OCI-LY1 (cell line): ENCODE measurements at regions not wholly inside any gene's neighbourhood (a gene's known extent, or its start where the extent isn't known, plus 50 kb on each side); places are given as distances from the start of the nearest gene placed in this dataset.

ENCODE experiments used
- H2AFZ ChIP-seq: fragments of 200-600 bp; sonication (generic), shearing (Covaris generic); 2 replicates; pipeline ENCODE4 v1.6.0; 2014; ENCODE audit warnings: antibody characterized with exemption, mild to moderate bottlenecking, low read length
- H3F3A ChIP-seq: fragments of 200-600 bp; sonication (generic), shearing (Covaris generic); 2 replicates; pipeline ENCODE4 v1.6.0; 2014; ENCODE audit warnings: mild to moderate bottlenecking, antibody characterized with exemption, low read length, moderate library complexity; ENCODE audit not compliant: insufficient read depth
- H3K27ac ChIP-seq: fragments of 200-600 bp; sonication (generic); 2 replicates; pipeline ENCODE4 v1.5.1; 2014; ENCODE audit warnings: low read length, mixed run types, mild to moderate bottlenecking, low read depth; ENCODE audit not compliant: poor library complexity, severe bottlenecking
- H3K27me3 ChIP-seq: fragments of 200-600 bp; sonication (generic); 2 replicates; pipeline ENCODE4 v1.6.0; 2014; ENCODE audit warnings: antibody characterized with exemption, mild to moderate bottlenecking, low read length, moderate library complexity; ENCODE audit not compliant: insufficient read depth
- H3K36me3 ChIP-seq: fragments of 200-600 bp; sonication (generic); 2 replicates; pipeline ENCODE4 v1.6.1; 2014; ENCODE audit warnings: mild to moderate bottlenecking, antibody characterized with exemption, low read length, moderate library complexity, mixed read lengths; ENCODE audit not compliant: insufficient read depth
- H3K4me1 ChIP-seq: fragments of 200-600 bp; sonication (generic); 2 replicates; pipeline ENCODE4 v1.5.1; 2014; ENCODE audit warnings: mild to moderate bottlenecking, low read length, moderate library complexity; ENCODE audit not compliant: insufficient read depth, severe bottlenecking
- H3K4me2 ChIP-seq: fragments of 200-600 bp; sonication (generic), shearing (Covaris generic); 2 replicates; pipeline ENCODE4 v1.6.1; 2014; ENCODE audit warnings: low read length
- H3K4me3 ChIP-seq: fragments of 200-600 bp; sonication (generic); 2 replicates; pipeline ENCODE4 v1.5.1; 2014; ENCODE audit warnings: low read length, low read depth, mild to moderate bottlenecking, mixed read lengths; ENCODE audit not compliant: poor library complexity, severe bottlenecking
- H3K79me2 ChIP-seq: fragments of 200-600 bp; shearing (Covaris generic); 2 replicates; pipeline ENCODE4 v1.6.1; 2016; ENCODE audit warnings: mixed run types, low read length, mixed read lengths; ENCODE audit not compliant: insufficient read depth
- H3K9ac ChIP-seq: fragments of 200-600 bp; sonication (generic), shearing (Covaris generic); 2 replicates; pipeline ENCODE4 v1.6.1; 2014; ENCODE audit warnings: mild to moderate bottlenecking, low read length, mixed read lengths
- H3K9me2 ChIP-seq: fragments of 200-600 bp; sonication (generic), shearing (Covaris generic); 2 replicates; pipeline ENCODE4 v1.6.1; 2014; ENCODE audit warnings: low read depth, mild to moderate bottlenecking, low read length, mixed read lengths
- H3K9me3 ChIP-seq: fragments of 200-600 bp; shearing (Covaris generic); 2 replicates; pipeline ENCODE4 v1.6.1; 2014; ENCODE audit warnings: low read length, mixed read lengths
- H4K20me1 ChIP-seq: fragments of 200-600 bp; sonication (generic), shearing (Covaris generic); 2 replicates; pipeline ENCODE4 v1.6.0; 2016; ENCODE audit warnings: mild to moderate bottlenecking, low read length; ENCODE audit not compliant: insufficient read depth
- EZH2 ChIP-seq: fragments of 200-600 bp; sonication (generic), shearing (Covaris generic); IDR thresholded peaks from 2 replicates; pipeline ENCODE4 v1.8.0; 2017; ENCODE audit warnings: borderline replicate concordance, mixed run types, mild to moderate bottlenecking, antibody characterized with exemption, low read length, moderate library complexity, mixed read lengths
- TF ChIP-seq, protein P1 (sequence below): fragments of 200-600 bp; sonication (generic), shearing (Covaris generic); IDR thresholded peaks from 2 replicates; pipeline ENCODE4 v1.5.1; 2017; ENCODE audit warnings: mild to moderate bottlenecking, antibody characterized with exemption, low read length, moderate library complexity, mixed read lengths

DNA sequence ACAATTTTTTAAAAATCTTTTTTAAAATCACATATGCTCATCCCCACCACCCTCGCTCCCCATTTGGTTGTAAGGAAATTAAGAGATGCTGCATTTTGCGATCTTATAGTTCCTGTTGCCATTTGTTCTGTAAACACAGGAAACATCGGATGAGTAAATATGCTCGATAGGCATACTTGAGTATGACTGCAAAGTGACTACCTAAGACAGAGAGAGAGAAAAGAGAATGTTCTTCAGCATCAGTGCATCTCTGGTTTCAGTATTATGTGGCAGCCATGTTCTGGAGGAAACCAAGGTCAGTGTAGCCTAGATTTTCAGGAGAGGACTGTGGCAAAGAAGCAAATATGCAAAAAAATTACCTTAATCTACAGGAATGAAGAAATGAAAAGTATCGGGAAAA is 265.5 kb upstream of the FMN2 start:
- Histone ChIP-seq H2AFZ (no peak overlapping the region), H3K4me2 (no peak overlapping the region), H3K36me3 (no peaks in the 10 kb centered on the region), H4K20me1 (no peaks in the 10 kb centered on the region), H3K9me2 (no peaks in the 10 kb centered on the region), H3K27me3 (no peaks in the 10 kb centered on the region), H3K4me1 (no peaks in the 10 kb centered on the region), H3K4me3 (no peak overlapping the region), H3F3A (no peaks in the 10 kb centered on the region), H3K9ac (no peak overlapping the region), H3K9me3 (no peaks in the 10 kb centered on the region), H3K27ac (no peak overlapping the region), H3K79me2 (no peaks in the 10 kb centered on the region)
- TF ChIP-seq, protein P1, sequence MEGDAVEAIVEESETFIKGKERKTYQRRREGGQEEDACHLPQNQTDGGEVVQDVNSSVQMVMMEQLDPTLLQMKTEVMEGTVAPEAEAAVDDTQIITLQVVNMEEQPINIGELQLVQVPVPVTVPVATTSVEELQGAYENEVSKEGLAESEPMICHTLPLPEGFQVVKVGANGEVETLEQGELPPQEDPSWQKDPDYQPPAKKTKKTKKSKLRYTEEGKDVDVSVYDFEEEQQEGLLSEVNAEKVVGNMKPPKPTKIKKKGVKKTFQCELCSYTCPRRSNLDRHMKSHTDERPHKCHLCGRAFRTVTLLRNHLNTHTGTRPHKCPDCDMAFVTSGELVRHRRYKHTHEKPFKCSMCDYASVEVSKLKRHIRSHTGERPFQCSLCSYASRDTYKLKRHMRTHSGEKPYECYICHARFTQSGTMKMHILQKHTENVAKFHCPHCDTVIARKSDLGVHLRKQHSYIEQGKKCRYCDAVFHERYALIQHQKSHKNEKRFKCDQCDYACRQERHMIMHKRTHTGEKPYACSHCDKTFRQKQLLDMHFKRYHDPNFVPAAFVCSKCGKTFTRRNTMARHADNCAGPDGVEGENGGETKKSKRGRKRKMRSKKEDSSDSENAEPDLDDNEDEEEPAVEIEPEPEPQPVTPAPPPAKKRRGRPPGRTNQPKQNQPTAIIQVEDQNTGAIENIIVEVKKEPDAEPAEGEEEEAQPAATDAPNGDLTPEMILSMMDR = no peak
- TF ChIP-seq EZH2 = no peak

DNA sequence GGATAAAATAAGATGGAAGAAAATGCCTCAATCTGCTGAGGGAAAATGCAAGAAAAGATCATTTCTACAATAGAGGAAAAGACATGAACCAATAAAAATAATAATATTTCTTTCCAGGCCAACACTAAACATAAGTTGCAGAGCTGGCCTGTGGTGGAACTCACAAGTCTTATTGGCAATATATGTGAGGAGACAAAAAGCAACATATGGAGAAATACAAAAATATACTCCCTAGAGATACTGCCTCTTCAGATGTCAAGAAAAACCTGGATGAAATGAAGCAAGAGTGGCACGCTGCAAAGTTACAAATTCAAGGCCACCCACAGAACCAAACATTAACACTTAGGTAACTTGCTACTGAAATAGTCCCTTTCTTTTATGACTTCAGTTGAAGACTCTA is 264.9 kb upstream of the FMN2 start:
- no peaks in the 10 kb centered on the region for H3K9me2 ChIP-seq
- no peak overlapping the region for H3K27ac ChIP-seq
- no peak overlapping the region for H3K4me2 ChIP-seq
- H3K9ac ChIP-seq = no peak overlapping the region
- no peaks in the 10 kb centered on the region for H3K36me3 ChIP-seq
- TF ChIP-seq EZH2 = no peak
- TF ChIP-seq, protein P1 = no peak
- no peaks in the 10 kb centered on the region for H3F3A ChIP-seq
- no peak overlapping the region for H2AFZ ChIP-seq
- no peaks in the 10 kb centered on the region for H3K27me3 ChIP-seq
- H4K20me1 ChIP-seq = no peaks in the 10 kb centered on the region
- H3K4me1 ChIP-seq = no peaks in the 10 kb centered on the region
- H3K9me3 ChIP-seq = no peaks in the 10 kb centered on the region
- no peak overlapping the region for H3K4me3 ChIP-seq
- no peaks in the 10 kb centered on the region for H3K79me2 ChIP-seq

GRCh38 chr1:239829535-239829934 is 262.1 kb upstream of the FMN2 start:
- no peak overlapping the region for H3K27ac ChIP-seq
- H3K4me1 ChIP-seq = no peaks in the 10 kb centered on the region
- no peaks in the 10 kb centered on the region for H3K36me3 ChIP-seq
- TF ChIP-seq, protein P1 = no peak
- no peak for TF ChIP-seq EZH2
- no peaks in the 10 kb centered on the region for H3K9me3 ChIP-seq
- no peak overlapping the region for H3K4me3 ChIP-seq
- no peaks in the 10 kb centered on the region for H3K27me3 ChIP-seq
- H2AFZ ChIP-seq = no peak overlapping the region
- H3K9me2 ChIP-seq = no peaks in the 10 kb centered on the region
- H3K9ac ChIP-seq = no peak overlapping the region
- H4K20me1 ChIP-seq = no peaks in the 10 kb centered on the region
- H3F3A ChIP-seq = no peaks in the 10 kb centered on the region
- H3K4me2 ChIP-seq = no peak overlapping the region
- no peaks in the 10 kb centered on the region for H3K79me2 ChIP-seq
